ENCODE measurements at regions not wholly inside any gene's neighbourhood (a gene's known extent, or its start where the extent isn't known, plus 50 kb on each side); places are given as distances from the start of the nearest gene placed in this dataset.

DNA sequence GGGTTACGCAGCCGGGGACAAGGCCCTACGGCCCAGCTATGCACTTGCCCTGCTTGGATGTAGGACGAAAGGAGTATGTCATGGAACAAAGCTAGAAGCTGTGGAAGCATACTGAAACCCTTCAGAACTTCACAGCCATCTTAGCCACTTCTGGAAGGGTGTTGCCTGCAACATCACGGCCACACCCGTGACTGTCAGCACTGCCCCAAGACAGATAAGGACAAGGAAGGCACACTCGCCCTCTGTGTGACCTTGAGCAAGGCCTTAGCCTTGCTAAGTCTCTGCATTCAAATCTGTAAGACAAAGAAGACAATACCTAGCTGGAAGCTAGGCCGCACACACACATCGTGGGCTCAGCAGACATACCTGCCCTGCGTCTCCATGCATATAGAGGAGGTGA lies 352.5 kb upstream of the MGMT start:
- H3K36me3 ChIP-seq (ENCODE audit: control insufficient read depth in 1 of 2, insufficient read depth in 2 of 2, low read length in 2 of 2), result no peaks in the 10 kb centered on the region
- intact Hi-C loops (cut with micrococcal nuclease), result no loop called here
- RAD21 ChIA-PET (ENCODE audit: low non-redundant PET in 1 of 2, low total read pairs in 2 of 2, uncharacterized antibody in 2 of 2, unreplicated experiment in 2 of 2), result no interaction called here
- H3K9me2 ChIP-seq (ENCODE audit: insufficient read depth), result no peaks in the 10 kb centered on the region
- no peaks in the 10 kb centered on the region for H3K4me1 ChIP-seq (ENCODE audit: control insufficient read depth in 1 of 2, insufficient read depth in 2 of 2, low read length in 2 of 2)
- H3K27ac ChIP-seq (ENCODE audit: low read depth, low read length), result no peak overlapping the region
- H3K9me3 ChIP-seq (ENCODE audit: control insufficient read depth in 1 of 2, insufficient read depth in 1 of 2, low read depth in 1 of 2, low read length in 2 of 2), result peaks cover 14 to 17% of the 10 kb centered on the region in 2 experiments; a peak in 2 of 4 replicates
- no peaks in the 10 kb centered on the region for H4K20me1 ChIP-seq (ENCODE audit: insufficient read depth)
- H3K79me2 ChIP-seq (ENCODE audit: insufficient read depth, low read length), result no peaks in the 10 kb centered on the region
- POLR2A ChIA-PET, result no interaction called here
- no peak overlapping the region for H3K4me3 ChIP-seq (replicated peaks in 1 of 2; ENCODE audit: low read depth in 1 of 2, low read length in 2 of 2)
- H3K27me3 ChIP-seq (ENCODE audit: insufficient read depth, low read length), result no peaks in the 10 kb centered on the region
- no peak for DNase-seq (ENCODE audit: low read depth, low spot score)
- TF ChIP-seq ZNF274 (IDR thresholded peaks at IDR 0.05; ENCODE audit: low read depth, low read length) (no peak), JUND (IDR thresholded peaks at IDR 0.05) (no peak), YY1 (IDR thresholded peaks at IDR 0.05; ENCODE audit: extremely low read depth, insufficient replicate concordance, low read depth, low read length) (no peak), SRF (IDR thresholded peaks at IDR 0.05; ENCODE audit: low read depth) (no peak), POLR2A (IDR thresholded peaks at IDR 0.05; ENCODE audit: borderline replicate concordance, extremely low read depth, insufficient read depth, insufficient read length) (no peak), POLR2AphosphoS5 (IDR thresholded peaks at IDR 0.05; ENCODE audit: low read depth, low read length) (no peak), FOSL1 (IDR thresholded peaks at IDR 0.05; ENCODE audit: low read depth) (no peak), TCF7L2 (IDR thresholded peaks at IDR 0.05; ENCODE audit: borderline replicate concordance, extremely low read depth, insufficient read depth, insufficient read length) (no peak), EGR1 (IDR thresholded peaks at IDR 0.05; ENCODE audit: low read depth) (no peak), CBX3 (IDR thresholded peaks at IDR 0.05; ENCODE audit: low read depth) (no peak), CEBPB (IDR thresholded peaks at IDR 0.05; ENCODE audit: low read depth) (no peak), ELF1 (IDR thresholded peaks at IDR 0.05; ENCODE audit: borderline replicate concordance, low read depth) (no peak)
- TF ChIP-seq, protein P1, sequence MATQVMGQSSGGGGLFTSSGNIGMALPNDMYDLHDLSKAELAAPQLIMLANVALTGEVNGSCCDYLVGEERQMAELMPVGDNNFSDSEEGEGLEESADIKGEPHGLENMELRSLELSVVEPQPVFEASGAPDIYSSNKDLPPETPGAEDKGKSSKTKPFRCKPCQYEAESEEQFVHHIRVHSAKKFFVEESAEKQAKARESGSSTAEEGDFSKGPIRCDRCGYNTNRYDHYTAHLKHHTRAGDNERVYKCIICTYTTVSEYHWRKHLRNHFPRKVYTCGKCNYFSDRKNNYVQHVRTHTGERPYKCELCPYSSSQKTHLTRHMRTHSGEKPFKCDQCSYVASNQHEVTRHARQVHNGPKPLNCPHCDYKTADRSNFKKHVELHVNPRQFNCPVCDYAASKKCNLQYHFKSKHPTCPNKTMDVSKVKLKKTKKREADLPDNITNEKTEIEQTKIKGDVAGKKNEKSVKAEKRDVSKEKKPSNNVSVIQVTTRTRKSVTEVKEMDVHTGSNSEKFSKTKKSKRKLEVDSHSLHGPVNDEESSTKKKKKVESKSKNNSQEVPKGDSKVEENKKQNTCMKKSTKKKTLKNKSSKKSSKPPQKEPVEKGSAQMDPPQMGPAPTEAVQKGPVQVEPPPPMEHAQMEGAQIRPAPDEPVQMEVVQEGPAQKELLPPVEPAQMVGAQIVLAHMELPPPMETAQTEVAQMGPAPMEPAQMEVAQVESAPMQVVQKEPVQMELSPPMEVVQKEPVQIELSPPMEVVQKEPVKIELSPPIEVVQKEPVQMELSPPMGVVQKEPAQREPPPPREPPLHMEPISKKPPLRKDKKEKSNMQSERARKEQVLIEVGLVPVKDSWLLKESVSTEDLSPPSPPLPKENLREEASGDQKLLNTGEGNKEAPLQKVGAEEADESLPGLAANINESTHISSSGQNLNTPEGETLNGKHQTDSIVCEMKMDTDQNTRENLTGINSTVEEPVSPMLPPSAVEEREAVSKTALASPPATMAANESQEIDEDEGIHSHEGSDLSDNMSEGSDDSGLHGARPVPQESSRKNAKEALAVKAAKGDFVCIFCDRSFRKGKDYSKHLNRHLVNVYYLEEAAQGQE (IDR thresholded peaks at IDR 0.05; ENCODE audit: low read depth), result no peak
- TF ChIP-seq, protein P2, sequence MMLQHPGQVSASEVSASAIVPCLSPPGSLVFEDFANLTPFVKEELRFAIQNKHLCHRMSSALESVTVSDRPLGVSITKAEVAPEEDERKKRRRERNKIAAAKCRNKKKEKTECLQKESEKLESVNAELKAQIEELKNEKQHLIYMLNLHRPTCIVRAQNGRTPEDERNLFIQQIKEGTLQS (IDR thresholded peaks at IDR 0.05), result no peak
- TF ChIP-seq, protein P3, sequence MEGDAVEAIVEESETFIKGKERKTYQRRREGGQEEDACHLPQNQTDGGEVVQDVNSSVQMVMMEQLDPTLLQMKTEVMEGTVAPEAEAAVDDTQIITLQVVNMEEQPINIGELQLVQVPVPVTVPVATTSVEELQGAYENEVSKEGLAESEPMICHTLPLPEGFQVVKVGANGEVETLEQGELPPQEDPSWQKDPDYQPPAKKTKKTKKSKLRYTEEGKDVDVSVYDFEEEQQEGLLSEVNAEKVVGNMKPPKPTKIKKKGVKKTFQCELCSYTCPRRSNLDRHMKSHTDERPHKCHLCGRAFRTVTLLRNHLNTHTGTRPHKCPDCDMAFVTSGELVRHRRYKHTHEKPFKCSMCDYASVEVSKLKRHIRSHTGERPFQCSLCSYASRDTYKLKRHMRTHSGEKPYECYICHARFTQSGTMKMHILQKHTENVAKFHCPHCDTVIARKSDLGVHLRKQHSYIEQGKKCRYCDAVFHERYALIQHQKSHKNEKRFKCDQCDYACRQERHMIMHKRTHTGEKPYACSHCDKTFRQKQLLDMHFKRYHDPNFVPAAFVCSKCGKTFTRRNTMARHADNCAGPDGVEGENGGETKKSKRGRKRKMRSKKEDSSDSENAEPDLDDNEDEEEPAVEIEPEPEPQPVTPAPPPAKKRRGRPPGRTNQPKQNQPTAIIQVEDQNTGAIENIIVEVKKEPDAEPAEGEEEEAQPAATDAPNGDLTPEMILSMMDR (IDR thresholded peaks at IDR 0.05 in 2 of 3, conservative IDR thresholded peaks at IDR 0.05 in 1 of 3; ENCODE audit: borderline replicate concordance in 1 of 3, insufficient read depth in 1 of 3, low read depth in 2 of 3, low read length in 2 of 3), result no peak
- TF ChIP-seq, protein P4, sequence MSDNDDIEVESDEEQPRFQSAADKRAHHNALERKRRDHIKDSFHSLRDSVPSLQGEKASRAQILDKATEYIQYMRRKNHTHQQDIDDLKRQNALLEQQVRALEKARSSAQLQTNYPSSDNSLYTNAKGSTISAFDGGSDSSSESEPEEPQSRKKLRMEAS (IDR thresholded peaks at IDR 0.05), result no peak
- TF ChIP-seq, protein P5, sequence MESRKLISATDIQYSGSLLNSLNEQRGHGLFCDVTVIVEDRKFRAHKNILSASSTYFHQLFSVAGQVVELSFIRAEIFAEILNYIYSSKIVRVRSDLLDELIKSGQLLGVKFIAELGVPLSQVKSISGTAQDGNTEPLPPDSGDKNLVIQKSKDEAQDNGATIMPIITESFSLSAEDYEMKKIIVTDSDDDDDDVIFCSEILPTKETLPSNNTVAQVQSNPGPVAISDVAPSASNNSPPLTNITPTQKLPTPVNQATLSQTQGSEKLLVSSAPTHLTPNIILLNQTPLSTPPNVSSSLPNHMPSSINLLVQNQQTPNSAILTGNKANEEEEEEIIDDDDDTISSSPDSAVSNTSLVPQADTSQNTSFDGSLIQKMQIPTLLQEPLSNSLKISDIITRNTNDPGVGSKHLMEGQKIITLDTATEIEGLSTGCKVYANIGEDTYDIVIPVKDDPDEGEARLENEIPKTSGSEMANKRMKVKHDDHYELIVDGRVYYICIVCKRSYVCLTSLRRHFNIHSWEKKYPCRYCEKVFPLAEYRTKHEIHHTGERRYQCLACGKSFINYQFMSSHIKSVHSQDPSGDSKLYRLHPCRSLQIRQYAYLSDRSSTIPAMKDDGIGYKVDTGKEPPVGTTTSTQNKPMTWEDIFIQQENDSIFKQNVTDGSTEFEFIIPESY (IDR thresholded peaks at IDR 0.05; ENCODE audit: extremely low read depth, insufficient replicate concordance, low read length), result no peak
- ATAC-seq, result no peak
- CTCF ChIA-PET, result no interaction called here
- no peak overlapping the region for H3K9ac ChIP-seq (ENCODE audit: low read length)
- no TSS peak for BruUV-seq (replicated peaks)
- no peak overlapping the region for H3K4me2 ChIP-seq (ENCODE audit: low read length)
- no peak overlapping the region for H2AFZ ChIP-seq (ENCODE audit: low read depth, low read length, poor library complexity, severe bottlenecking)
